GM10266 (cell line): ENCODE measurements at regions not wholly inside any gene's neighbourhood (a gene's known extent, or its start where the extent isn't known, plus 50 kb on each side); places are given as distances from the start of the nearest gene placed in this dataset.

Experiments used
- DNase-seq: peaks from one replicate; pipeline ENCODE4 v3.0.0; 2012; ENCODE audit errors: extremely low spot score
- TF ChIP-seq, protein P1 (sequence below): IDR thresholded peaks from 2 replicates; pipeline ENCODE4 v1.5.1; 2012; ENCODE audit warnings: mild to moderate bottlenecking, low read depth; ENCODE audit not compliant: control insufficient read depth, insufficient read depth; ENCODE audit errors: missing control alignments

- DNase-seq: no peak
- TF ChIP-seq, protein P1, sequence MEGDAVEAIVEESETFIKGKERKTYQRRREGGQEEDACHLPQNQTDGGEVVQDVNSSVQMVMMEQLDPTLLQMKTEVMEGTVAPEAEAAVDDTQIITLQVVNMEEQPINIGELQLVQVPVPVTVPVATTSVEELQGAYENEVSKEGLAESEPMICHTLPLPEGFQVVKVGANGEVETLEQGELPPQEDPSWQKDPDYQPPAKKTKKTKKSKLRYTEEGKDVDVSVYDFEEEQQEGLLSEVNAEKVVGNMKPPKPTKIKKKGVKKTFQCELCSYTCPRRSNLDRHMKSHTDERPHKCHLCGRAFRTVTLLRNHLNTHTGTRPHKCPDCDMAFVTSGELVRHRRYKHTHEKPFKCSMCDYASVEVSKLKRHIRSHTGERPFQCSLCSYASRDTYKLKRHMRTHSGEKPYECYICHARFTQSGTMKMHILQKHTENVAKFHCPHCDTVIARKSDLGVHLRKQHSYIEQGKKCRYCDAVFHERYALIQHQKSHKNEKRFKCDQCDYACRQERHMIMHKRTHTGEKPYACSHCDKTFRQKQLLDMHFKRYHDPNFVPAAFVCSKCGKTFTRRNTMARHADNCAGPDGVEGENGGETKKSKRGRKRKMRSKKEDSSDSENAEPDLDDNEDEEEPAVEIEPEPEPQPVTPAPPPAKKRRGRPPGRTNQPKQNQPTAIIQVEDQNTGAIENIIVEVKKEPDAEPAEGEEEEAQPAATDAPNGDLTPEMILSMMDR: no peak
Measured at GRCh38 chr16:66006485-66006884, 360.0 kb upstream of the CDH5 start.

DNA sequence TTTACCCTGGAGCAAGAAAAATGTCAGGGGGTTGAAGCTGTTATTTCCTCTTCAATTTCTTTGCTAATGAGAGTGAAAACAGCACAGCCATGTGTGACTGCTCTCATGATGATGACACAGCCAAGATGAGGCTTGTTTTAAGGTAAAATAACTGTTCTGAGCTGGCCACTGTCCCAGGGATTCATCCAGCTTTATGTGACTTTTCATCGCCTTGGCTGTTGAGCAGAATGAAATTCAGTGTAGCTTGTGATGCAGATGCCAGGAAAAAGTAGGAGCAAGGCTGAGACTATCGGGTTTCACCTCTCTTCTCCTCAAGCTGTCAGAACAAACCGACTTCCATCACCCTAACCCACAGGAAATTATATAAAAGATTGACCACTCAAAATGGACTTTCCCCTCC is 361.8 kb upstream of the CDH5 start:
- no peak for DNase-seq
- TF ChIP-seq, protein P1: no peak

DNA sequence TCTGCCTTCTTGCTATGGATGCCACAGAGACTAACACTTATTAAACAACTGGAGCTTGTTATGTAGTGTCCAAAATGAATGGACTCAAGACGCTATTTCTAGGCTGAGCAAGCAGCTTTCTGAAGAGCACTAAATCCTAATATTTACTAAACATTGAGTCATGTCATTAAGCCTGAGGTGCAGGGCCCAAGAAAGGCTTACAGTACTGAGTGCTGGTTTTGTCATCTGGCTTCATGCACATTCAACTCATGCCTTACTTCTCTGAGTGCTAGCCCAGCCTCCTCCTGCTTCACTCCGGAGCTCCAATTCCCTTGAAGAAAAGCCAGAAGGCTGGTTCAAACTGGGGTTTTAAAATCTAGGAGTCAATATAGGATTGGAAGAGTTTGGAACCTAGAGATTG is 363.3 kb upstream of the CDH5 start:
- no peak for DNase-seq

GRCh38 chr16:66002601-66003000 is 363.9 kb upstream of the CDH5 start:
- TF ChIP-seq, protein P1: no peak
- DNase-seq: no peak

More for the DNA sequence above, 363.3 kb upstream of the CDH5 start:
- TF ChIP-seq, protein P1: no peak

DNA sequence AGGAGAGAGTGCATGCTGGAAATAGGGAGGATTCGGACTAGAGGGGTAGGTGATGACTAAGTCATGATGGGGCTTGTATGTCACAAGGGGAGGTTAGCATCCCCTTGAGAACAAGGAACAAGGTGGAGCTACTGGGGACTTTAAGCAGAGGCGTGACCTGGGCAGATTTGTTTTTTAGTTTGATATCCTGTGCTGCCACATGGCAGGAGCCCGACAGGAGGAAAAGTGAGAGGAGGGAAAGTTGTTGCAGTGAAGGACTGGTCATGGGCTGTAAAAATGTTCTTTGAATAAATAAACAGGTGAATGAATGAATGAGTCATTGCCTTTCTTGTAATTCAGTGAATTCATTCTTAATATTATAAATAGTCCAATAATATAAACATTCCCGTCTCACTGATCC is 365.1 kb upstream of the CDH5 start:
- TF ChIP-seq, protein P1: no peak
- DNase-seq: no peak

DNA sequence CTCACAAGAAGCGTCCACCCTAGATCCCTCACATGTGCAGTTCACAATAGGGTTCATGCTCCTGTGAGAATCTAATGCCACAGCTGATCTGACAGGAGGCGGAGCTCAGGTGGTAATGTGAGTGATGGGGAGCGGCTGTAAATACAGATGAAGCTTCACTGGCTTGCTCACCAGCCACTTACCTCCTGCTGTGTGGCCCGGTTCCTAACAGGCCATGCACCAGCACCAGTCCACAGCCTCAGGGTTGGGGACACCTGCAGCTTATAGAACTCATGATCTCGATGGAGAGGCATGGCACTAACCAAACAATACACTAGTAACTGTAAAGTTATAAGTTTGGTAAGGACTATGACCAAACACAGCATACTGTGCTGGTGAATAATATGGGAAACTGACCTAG is 368.0 kb upstream of the CDH5 start:
- DNase-seq: no peak
- TF ChIP-seq, protein P1: no peak

- DNase-seq: no peak
- TF ChIP-seq, protein P1: no peak
Measured at GRCh38 chr16:65994291-65994690, 372.2 kb upstream of the CDH5 start.
